ENCODE measurements at regions not wholly inside any gene's neighbourhood (a gene's known extent, or its start where the extent isn't known, plus 50 kb on each side); places are given as distances from the start of the nearest gene placed in this dataset.
"Not testable (repeated sequence)": the region's sequence is repeated elsewhere in the genome, so short reads cannot be mapped to it uniquely, and the experiment has no call there.

DNA sequence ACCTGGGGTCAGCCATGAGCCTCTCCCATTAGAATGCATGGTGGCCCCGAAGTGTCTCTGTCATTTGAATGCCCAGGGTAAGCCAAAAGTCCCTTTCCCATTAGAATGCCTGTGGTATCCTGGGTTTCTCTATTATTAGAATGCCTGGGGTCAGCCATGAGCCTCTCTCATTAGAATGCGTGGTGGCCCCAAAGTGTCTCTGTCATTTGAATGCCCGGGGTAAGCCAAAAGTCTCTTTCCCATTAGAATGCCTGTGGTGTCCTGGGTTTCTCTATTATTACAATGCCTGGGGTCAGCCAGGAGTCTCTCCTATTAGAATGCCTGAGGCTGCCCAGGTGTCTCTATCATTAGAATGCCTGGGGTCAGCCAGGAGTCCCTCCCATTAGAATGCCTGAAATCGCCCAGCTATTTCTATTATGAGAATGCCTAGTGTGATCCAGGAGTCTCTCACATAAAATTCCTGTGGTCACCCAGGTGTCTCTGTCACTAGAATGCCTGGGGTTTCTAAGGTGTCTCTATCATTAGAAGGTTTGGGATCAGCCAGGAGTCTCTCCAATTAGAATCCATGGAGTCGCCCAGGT, 65.5 kb downstream of the RNF187 start:
- H3F3A ChIP-seq (ENCODE audit: low read depth), result no peaks in the 10 kb centered on the region
- no peak overlapping the region for H3K4me2 ChIP-seq (ENCODE audit: low read depth, low read length, poor library complexity, severe bottlenecking)
- H3K4me1 ChIP-seq (ENCODE audit: insufficient read depth, low read length, poor library complexity, severe bottlenecking), result no peaks in the 10 kb centered on the region
- no peak overlapping the region for H2AFZ ChIP-seq (ENCODE audit: low read length)
- TF ChIP-seq, protein P1, sequence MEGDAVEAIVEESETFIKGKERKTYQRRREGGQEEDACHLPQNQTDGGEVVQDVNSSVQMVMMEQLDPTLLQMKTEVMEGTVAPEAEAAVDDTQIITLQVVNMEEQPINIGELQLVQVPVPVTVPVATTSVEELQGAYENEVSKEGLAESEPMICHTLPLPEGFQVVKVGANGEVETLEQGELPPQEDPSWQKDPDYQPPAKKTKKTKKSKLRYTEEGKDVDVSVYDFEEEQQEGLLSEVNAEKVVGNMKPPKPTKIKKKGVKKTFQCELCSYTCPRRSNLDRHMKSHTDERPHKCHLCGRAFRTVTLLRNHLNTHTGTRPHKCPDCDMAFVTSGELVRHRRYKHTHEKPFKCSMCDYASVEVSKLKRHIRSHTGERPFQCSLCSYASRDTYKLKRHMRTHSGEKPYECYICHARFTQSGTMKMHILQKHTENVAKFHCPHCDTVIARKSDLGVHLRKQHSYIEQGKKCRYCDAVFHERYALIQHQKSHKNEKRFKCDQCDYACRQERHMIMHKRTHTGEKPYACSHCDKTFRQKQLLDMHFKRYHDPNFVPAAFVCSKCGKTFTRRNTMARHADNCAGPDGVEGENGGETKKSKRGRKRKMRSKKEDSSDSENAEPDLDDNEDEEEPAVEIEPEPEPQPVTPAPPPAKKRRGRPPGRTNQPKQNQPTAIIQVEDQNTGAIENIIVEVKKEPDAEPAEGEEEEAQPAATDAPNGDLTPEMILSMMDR (conservative IDR thresholded peaks at IDR 0.05; ENCODE audit: low read length), result no peak
- no peaks in the 10 kb centered on the region for H3K79me2 ChIP-seq (ENCODE audit: insufficient read depth, low read length)
- H3K4me3 ChIP-seq (ENCODE audit: low read length, poor library complexity, severe bottlenecking), result no peak overlapping the region
- no peaks in the 10 kb centered on the region for H3K9me2 ChIP-seq (replicated peaks; ENCODE audit: low read depth, low read length)
- no peaks in the 10 kb centered on the region for H4K20me1 ChIP-seq (ENCODE audit: insufficient read depth, low read length, poor library complexity, severe bottlenecking)
- H3K9me3 ChIP-seq (ENCODE audit: insufficient read depth, low read depth, low read length), result no peaks in the 10 kb centered on the region
- H3K36me3 ChIP-seq (ENCODE audit: insufficient read depth, low read length), result no peaks in the 10 kb centered on the region
- H3K27me3 ChIP-seq (ENCODE audit: insufficient read depth, low read length, poor library complexity, severe bottlenecking), result no peaks in the 10 kb centered on the region
- no peak overlapping the region for H3K9ac ChIP-seq (ENCODE audit: low read depth, low read length, poor library complexity, severe bottlenecking)

DNA sequence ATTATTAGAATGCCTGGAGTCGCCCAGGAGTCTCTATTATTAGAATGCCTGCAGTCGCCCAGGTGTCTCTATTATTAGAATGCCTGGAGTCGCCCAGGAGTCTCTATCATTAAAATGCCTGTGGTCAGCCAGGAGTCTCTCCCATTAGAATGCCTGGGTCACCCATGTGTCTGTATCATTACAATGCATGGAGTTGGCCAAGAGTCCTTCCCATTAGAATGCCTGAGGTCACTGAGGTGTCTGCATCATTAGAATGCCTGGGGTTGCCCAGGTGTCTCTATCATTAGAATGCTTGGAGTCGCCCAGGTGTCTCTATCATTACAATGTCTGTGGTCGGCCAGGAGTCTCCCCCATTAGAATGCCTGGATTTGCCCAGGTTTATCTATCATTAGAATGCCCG, 66.9 kb downstream of the RNF187 start:
- TF ChIP-seq EZH2phosphoT487 (IDR thresholded peaks at IDR 0.05; ENCODE audit: borderline replicate concordance), result no peak
- no peaks in the 10 kb centered on the region for H3K27me3 ChIP-seq (ENCODE audit: insufficient read depth, low read length, poor library complexity, severe bottlenecking)

DNA sequence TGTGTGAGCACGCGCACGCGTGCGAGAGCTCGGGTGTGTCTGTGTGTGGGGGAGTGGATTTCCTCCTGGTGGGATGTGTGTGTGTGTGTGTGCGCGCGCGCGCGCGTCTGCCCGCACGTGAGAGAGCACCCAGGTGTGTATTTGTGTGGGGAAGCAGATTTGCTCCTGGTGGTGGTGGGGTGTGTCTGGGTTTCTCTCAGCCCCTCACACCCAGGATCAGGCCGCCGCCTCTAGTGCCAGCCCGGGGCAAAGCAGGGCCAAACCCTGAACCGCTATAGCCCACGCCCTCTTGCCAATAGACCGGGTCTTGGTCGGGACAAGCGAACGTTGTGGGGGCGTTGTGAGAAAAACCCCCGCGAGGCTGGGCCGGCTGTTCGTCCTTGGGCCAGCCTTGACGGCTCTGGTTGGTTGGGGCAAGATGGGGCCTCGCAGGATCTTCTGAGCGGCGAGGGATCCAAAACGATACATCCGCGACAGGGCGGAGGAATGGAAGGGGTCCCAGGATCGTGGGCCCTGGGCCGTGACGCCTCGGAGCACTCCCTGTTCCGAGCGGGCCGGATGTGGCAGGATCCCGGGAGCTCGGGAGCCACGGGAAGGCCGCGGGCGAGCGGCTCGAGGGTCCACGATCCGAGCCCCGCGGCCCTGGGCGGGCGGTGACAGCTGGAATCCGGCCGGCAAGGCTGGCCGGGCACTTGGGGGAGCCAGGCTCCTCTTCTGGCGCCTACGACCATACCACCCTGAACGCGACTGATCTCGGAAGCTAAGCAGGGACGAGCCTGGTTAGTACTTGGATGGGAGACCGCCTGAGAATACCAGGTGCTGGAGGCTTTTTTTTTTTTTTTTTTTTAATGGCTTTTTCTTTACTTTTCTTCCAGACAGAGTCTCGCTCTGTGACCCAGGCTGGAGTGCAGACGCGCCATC, 68.2 kb downstream of the RNF187 start:
- no peak overlapping the region for H3K4me2 ChIP-seq (ENCODE audit: low read depth, low read length, poor library complexity, severe bottlenecking)
- no peak overlapping the region for H3K4me3 ChIP-seq (ENCODE audit: low read length, poor library complexity, severe bottlenecking)
- TF ChIP-seq, protein P1 (conservative IDR thresholded peaks at IDR 0.05; ENCODE audit: low read length), result no peak
- no peak for TF ChIP-seq EZH2phosphoT487 (IDR thresholded peaks at IDR 0.05; ENCODE audit: borderline replicate concordance)
- no peaks in the 10 kb centered on the region for H3K36me3 ChIP-seq (ENCODE audit: insufficient read depth, low read length)
- H3K27me3 ChIP-seq (ENCODE audit: insufficient read depth, low read length, poor library complexity, severe bottlenecking), result no peaks in the 10 kb centered on the region
- H2AFZ ChIP-seq (ENCODE audit: low read length), result no peak overlapping the region
- no peaks in the 10 kb centered on the region for H4K20me1 ChIP-seq (ENCODE audit: insufficient read depth, low read length, poor library complexity, severe bottlenecking)
- no peaks in the 10 kb centered on the region for H3K79me2 ChIP-seq (ENCODE audit: insufficient read depth, low read length)
- H3K9ac ChIP-seq (ENCODE audit: low read depth, low read length, poor library complexity, severe bottlenecking), result no peak overlapping the region
- no peaks in the 10 kb centered on the region for H3K4me1 ChIP-seq (ENCODE audit: insufficient read depth, low read length, poor library complexity, severe bottlenecking)
- H3K9me3 ChIP-seq (ENCODE audit: insufficient read depth, low read depth, low read length), result no peaks in the 10 kb centered on the region
- no peaks in the 10 kb centered on the region for H3F3A ChIP-seq (ENCODE audit: low read depth)
- no peaks in the 10 kb centered on the region for H3K9me2 ChIP-seq (replicated peaks; ENCODE audit: low read depth, low read length)

More for the DNA sequence above, 66.9 kb downstream of the RNF187 start:
- Histone ChIP-seq H3K4me1 (ENCODE audit: insufficient read depth, low read length, poor library complexity, severe bottlenecking) (no peaks in the 10 kb centered on the region), H3K79me2 (ENCODE audit: insufficient read depth, low read length) (no peaks in the 10 kb centered on the region), H3K4me3 (ENCODE audit: low read length, poor library complexity, severe bottlenecking) (no peak overlapping the region), H3K9me3 (ENCODE audit: insufficient read depth, low read depth, low read length) (no peaks in the 10 kb centered on the region), H2AFZ (ENCODE audit: low read length) (no peak overlapping the region), H3F3A (ENCODE audit: low read depth) (no peaks in the 10 kb centered on the region), H3K9ac (ENCODE audit: low read depth, low read length, poor library complexity, severe bottlenecking) (no peak overlapping the region), H4K20me1 (ENCODE audit: insufficient read depth, low read length, poor library complexity, severe bottlenecking) (no peaks in the 10 kb centered on the region), H3K4me2 (ENCODE audit: low read depth, low read length, poor library complexity, severe bottlenecking) (no peak overlapping the region), H3K36me3 (ENCODE audit: insufficient read depth, low read length) (no peaks in the 10 kb centered on the region), H3K9me2 (replicated peaks; ENCODE audit: low read depth, low read length) (no peaks in the 10 kb centered on the region)

DNA sequence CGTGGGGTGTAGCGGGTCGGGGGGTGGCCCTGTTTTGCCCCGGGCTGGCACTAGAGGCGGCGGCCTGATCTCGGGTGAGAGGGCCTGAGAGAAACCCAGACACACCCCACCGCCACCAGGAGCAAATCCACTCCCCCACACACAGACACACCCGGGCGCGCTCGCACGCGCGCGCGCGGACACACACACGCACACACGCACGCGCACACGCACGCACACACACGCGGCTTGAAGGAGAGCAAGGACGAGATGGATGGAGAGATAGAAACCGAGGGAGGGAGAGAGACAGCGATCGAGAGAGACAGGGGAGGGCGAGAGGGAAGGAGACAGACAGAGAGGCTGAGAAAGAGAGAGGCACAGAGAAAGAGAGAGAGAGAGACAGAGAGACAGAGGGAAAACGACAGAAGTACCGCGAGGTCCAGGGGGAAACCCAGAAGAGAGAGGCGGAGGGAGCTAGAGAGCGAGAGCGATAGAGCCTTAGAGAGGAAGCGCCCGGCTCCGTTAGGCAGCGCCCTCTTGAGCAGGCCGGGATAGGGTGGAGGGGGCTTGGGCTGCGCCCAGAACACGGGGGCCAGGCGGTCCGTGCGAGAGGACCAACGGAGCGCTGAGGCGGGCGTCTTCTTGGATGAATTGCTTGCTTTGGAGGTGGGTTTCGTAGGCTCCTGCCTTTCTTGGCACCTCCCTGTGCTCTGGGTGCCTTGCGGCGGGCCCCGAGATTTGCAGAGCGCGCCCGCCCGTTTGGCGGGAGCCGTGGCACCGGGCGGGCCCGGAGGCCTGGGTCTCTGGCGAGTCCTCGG, 69.7 kb downstream of the RNF187 start:
- not testable (repeated sequence) for H3K36me3 ChIP-seq (ENCODE audit: insufficient read depth, low read length); H3K4me1 ChIP-seq (ENCODE audit: insufficient read depth, low read length, poor library complexity, severe bottlenecking); H4K20me1 ChIP-seq (ENCODE audit: insufficient read depth, low read length, poor library complexity, severe bottlenecking); H3K9me2 ChIP-seq (replicated peaks; ENCODE audit: low read depth, low read length); H3K9me3 ChIP-seq (ENCODE audit: insufficient read depth, low read depth, low read length); H2AFZ ChIP-seq (ENCODE audit: low read length); H3F3A ChIP-seq (ENCODE audit: low read depth); H3K27me3 ChIP-seq (ENCODE audit: insufficient read depth, low read length, poor library complexity, severe bottlenecking); H3K79me2 ChIP-seq (ENCODE audit: insufficient read depth, low read length)
- Histone ChIP-seq H3K9ac (ENCODE audit: low read depth, low read length, poor library complexity, severe bottlenecking) (peak overlapping the region; percentile 63), H3K4me3 (ENCODE audit: low read length, poor library complexity, severe bottlenecking) (peak overlapping the region; percentile 71), H3K4me2 (ENCODE audit: low read depth, low read length, poor library complexity, severe bottlenecking) (peak overlapping the region; percentile 70)
